H9 (cell line): ENCODE measurements at regions not wholly inside any gene's neighbourhood (a gene's known extent, or its start where the extent isn't known, plus 50 kb on each side); places are given as distances from the start of the nearest gene placed in this dataset.

ENCODE experiments used
- DNase-seq: peaks from one replicate; pipeline ENCODE4 v3.0.0-alpha.2; 2017
- H2AFZ ChIP-seq: one replicate; pipeline ENCODE4 v1.6.1; 2013; ENCODE audit warnings: mild to moderate bottlenecking, low read length, control low read depth, moderate library complexity
- H2AK5ac ChIP-seq: 2 replicates; pipeline ENCODE4 v1.6.1; 2013; ENCODE audit warnings: low read length, control low read depth, mixed read lengths; ENCODE audit not compliant: insufficient read length
- H2BK120ac ChIP-seq: one replicate; pipeline ENCODE4 v1.6.1; 2013; ENCODE audit warnings: low read depth, mild to moderate bottlenecking, low read length, control low read depth, inconsistent platforms; ENCODE audit not compliant: poor library complexity, severe bottlenecking
- H2BK12ac ChIP-seq: 2 replicates; pipeline ENCODE4 v1.6.1; 2013; ENCODE audit warnings: low read length, control low read depth, mixed read lengths, low read depth; ENCODE audit not compliant: insufficient read length
- H2BK15ac ChIP-seq: 2 replicates; pipeline ENCODE4 v1.6.1; 2013; ENCODE audit warnings: low read depth, low read length, control low read depth
- H2BK20ac ChIP-seq: one replicate; pipeline ENCODE4 v1.6.1; 2013; ENCODE audit warnings: low read depth, mild to moderate bottlenecking, low read length, control low read depth, inconsistent platforms; ENCODE audit not compliant: poor library complexity, severe bottlenecking
- H2BK5ac ChIP-seq: 2 replicates; pipeline ENCODE4 v1.6.1; 2013; ENCODE audit warnings: low read length, control low read depth, mixed read lengths; ENCODE audit not compliant: insufficient read length
- H3K14ac ChIP-seq: 2 replicates; pipeline ENCODE4 v1.6.1; 2013; ENCODE audit warnings: low read length, control low read depth; ENCODE audit not compliant: insufficient read depth
- H3K18ac ChIP-seq: 2 replicates; pipeline ENCODE4 v1.6.1; 2013; ENCODE audit warnings: low read depth, mild to moderate bottlenecking, mixed read lengths, low read length, control low read depth; ENCODE audit not compliant: insufficient read length
- H3K23ac ChIP-seq: 2 replicates; pipeline ENCODE4 v1.6.1; 2013; ENCODE audit warnings: low read length, control low read depth, mixed read lengths, low read depth; ENCODE audit not compliant: insufficient read length
- H3K23me2 ChIP-seq: 2 replicates; pipeline ENCODE4 v1.6.1; 2013; ENCODE audit warnings: low read depth, mild to moderate bottlenecking, mixed read lengths, low read length, control low read depth; ENCODE audit not compliant: insufficient read length, poor library complexity, severe bottlenecking
- H3K27ac ChIP-seq: 2 replicates; pipeline ENCODE4 v1.5.1; 2013; ENCODE audit warnings: low read length, control low read depth, mixed read lengths, low read depth; ENCODE audit not compliant: insufficient read length
- H3K27me3 ChIP-seq: 2 replicates; pipeline ENCODE4 v1.6.1; 2013; ENCODE audit warnings: low read length, control low read depth, inconsistent platforms; ENCODE audit not compliant: insufficient read depth
- H3K4ac ChIP-seq: 2 replicates; pipeline ENCODE4 v1.6.1; 2013; ENCODE audit warnings: low read depth, mild to moderate bottlenecking, control low read depth, inconsistent platforms, low read length, moderate library complexity
- H3K4me1 ChIP-seq: 2 replicates; pipeline ENCODE4 v1.6.1; 2013; ENCODE audit warnings: low read length, control low read depth, inconsistent platforms; ENCODE audit not compliant: insufficient read depth
- H3K4me2 ChIP-seq: 2 replicates; pipeline ENCODE4 v1.6.1; 2013; ENCODE audit warnings: low read length, control low read depth, mixed read lengths; ENCODE audit not compliant: insufficient read length, insufficient read depth
- H3K56ac ChIP-seq: 2 replicates; pipeline ENCODE4 v1.6.1; 2013; ENCODE audit warnings: low read depth, mild to moderate bottlenecking, mixed read lengths, low read length, control low read depth; ENCODE audit not compliant: insufficient read length
- H3K79me1 ChIP-seq: 2 replicates; pipeline ENCODE4 v1.6.1; 2013; ENCODE audit warnings: low read depth, mild to moderate bottlenecking, moderate library complexity, low read length, control low read depth, inconsistent platforms; ENCODE audit not compliant: insufficient read depth, poor library complexity, severe bottlenecking
- H3K79me2 ChIP-seq: 2 replicates; pipeline ENCODE4 v1.6.1; 2013; ENCODE audit warnings: low read length, control low read depth, inconsistent platforms; ENCODE audit not compliant: insufficient read depth
- H3K9ac ChIP-seq: 2 replicates; pipeline ENCODE4 v1.6.1; 2013; ENCODE audit warnings: low read length, control low read depth, mixed read lengths; ENCODE audit not compliant: insufficient read length; ENCODE audit errors: extremely low read depth
- H3K9me3 ChIP-seq: one replicate; pipeline ENCODE4 v1.6.1; 2013; ENCODE audit warnings: low read depth, low read length, inconsistent platforms; ENCODE audit not compliant: control insufficient read depth
- H3T11ph ChIP-seq: one replicate; pipeline ENCODE4 v1.6.1; 2013; ENCODE audit warnings: mild to moderate bottlenecking, low read length, control low read depth, inconsistent platforms
- H4K20me1 ChIP-seq: one replicate; pipeline ENCODE4 v1.6.1; 2013; ENCODE audit not compliant: control insufficient read depth, insufficient read length, insufficient read depth
- H4K5ac ChIP-seq: 2 replicates; pipeline ENCODE4 v1.6.1; 2013; ENCODE audit warnings: low read depth, mild to moderate bottlenecking, mixed read lengths, low read length, control low read depth; ENCODE audit not compliant: insufficient read length
- H4K8ac ChIP-seq: replicated peaks from 2 replicates; pipeline ENCODE4 v1.6.1; 2013; ENCODE audit warnings: low read length, control low read depth, mixed read lengths, low read depth; ENCODE audit not compliant: insufficient read length
- H4K91ac ChIP-seq: 2 replicates; pipeline ENCODE4 v1.6.1; 2013; ENCODE audit warnings: low read depth, mild to moderate bottlenecking, moderate library complexity, mixed read lengths, low read length, control low read depth; ENCODE audit not compliant: insufficient read length
- H3K27ac Mint-ChIP-seq, 3 experiments: 2 replicates in 2 of 3; 3 replicates in 1 of 3; pipeline ENCODE4 v1.8.0; 2020 to 2021; ENCODE audit warnings: mixed read lengths in 3 of 3, mild to moderate bottlenecking in 1 of 3, moderate library complexity in 1 of 3
- H3K27me3 Mint-ChIP-seq: 2 replicates; pipeline ENCODE4 v1.8.0; 2021; ENCODE audit warnings: low read depth, mild to moderate bottlenecking, moderate library complexity, mixed read lengths
- H3K36me3 Mint-ChIP-seq, 3 experiments: 2 replicates in 2 of 3; 3 replicates in 1 of 3; pipeline ENCODE4 v1.8.0; 2020 to 2021; ENCODE audit warnings: low read depth in 3 of 3, mixed read lengths in 3 of 3; ENCODE audit not compliant: insufficient read depth in 1 of 3
- H3K4me1 Mint-ChIP-seq, 2 experiments: 2 replicates each; pipeline ENCODE4 v1.8.0; 2020; ENCODE audit warnings: mixed read lengths in 2 of 2
- H3K4me3 Mint-ChIP-seq, 2 experiments: 2 replicates in 1 of 2; 3 replicates in 1 of 2; pipeline ENCODE4 v1.8.0; 2020 to 2021; ENCODE audit warnings: mild to moderate bottlenecking in 2 of 2, mixed read lengths in 2 of 2, moderate library complexity in 1 of 2
- H3K9me3 Mint-ChIP-seq, 2 experiments: 2 replicates in 1 of 2; 3 replicates in 1 of 2; pipeline ENCODE4 v1.8.0; 2020; ENCODE audit warnings: mild to moderate bottlenecking in 2 of 2, mixed read lengths in 2 of 2, moderate library complexity in 1 of 2
- WGBS: extraction: QIAGEN DNeasy Blood & Tissue Kit; methylation state at CpG from one replicate; pipeline ENCODE4 v1.1.7; 2013; ENCODE audit warnings: missing lambda C conversion rate, low lambda C conversion rate, mixed read lengths; ENCODE audit not compliant: insufficient read length; ENCODE audit errors: extremely low coverage; 5-methylcytosine and 5-hydroxymethylcytosine counted together
- TF ChIP-seq, protein P1 (sequence below): fragments of 200-600 bp; sonication (generic); conservative IDR thresholded peaks from 3 replicates; pipeline ENCODE4 v1.8.0; 2021; ENCODE audit warnings: antibody characterized with exemption, mild to moderate bottlenecking

DNA sequence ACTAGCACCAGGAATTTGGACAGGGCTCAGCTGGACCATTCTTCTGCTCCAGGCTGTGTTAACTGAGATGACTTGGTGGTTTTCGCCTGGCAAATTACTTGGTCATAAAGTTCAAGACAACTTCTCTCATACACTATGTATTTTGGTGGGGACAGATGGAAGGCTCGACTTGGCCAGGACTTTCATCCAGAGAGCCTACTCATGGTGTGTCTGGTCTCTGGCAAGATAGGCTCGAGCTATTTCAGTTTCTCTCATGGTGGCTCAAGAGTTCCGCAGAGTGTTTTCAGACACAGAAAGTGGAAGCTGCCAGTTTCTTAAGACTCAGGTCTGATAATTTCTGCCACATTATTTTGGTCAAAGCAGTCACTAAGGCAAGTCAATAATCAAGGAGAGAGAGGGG lies 135.6 kb downstream of the IRX2 start:
- Mint-ChIP-seq H3K36me3 (no peaks in the 10 kb centered on the region), H3K4me3 (no peak overlapping the region), H3K27me3 (peaks cover 4% of the 10 kb centered on the region), H3K9me3 (no peaks in the 10 kb centered on the region; a peak in 1 of 5 replicates), H3K4me1 (no peaks in the 10 kb centered on the region), H3K27ac (no peak overlapping the region)
- WGBS = no CpG with 5 or more reads among the region's 4 CpGs
- Histone ChIP-seq H3K9ac (no peak overlapping the region), H4K8ac (no peak overlapping the region), H3K14ac (no peak overlapping the region), H3K79me2 (no peaks in the 10 kb centered on the region), H2AK5ac (no peak overlapping the region), H2BK20ac (no peak overlapping the region), H3K23ac (no peak overlapping the region), H3K27me3 (no peaks in the 10 kb centered on the region), H3K4ac (no peak overlapping the region), H3K4me2 (no peak overlapping the region), H2BK5ac (no peak overlapping the region), H4K20me1 (no peaks in the 10 kb centered on the region), H3T11ph (no peak overlapping the region), H2BK12ac (no peak overlapping the region), H3K18ac (no peak overlapping the region), H2BK120ac (no peak overlapping the region), H3K79me1 (no peaks in the 10 kb centered on the region), H3K56ac (no peak overlapping the region), H3K9me3 (no peaks in the 10 kb centered on the region), H2AFZ (no peak overlapping the region), H4K91ac (no peak overlapping the region), H2BK15ac (no peak overlapping the region), H3K23me2 (no peaks in the 10 kb centered on the region), H3K4me1 (no peaks in the 10 kb centered on the region), H3K27ac (no peak overlapping the region), H4K5ac (no peak overlapping the region)
- TF ChIP-seq, protein P1, sequence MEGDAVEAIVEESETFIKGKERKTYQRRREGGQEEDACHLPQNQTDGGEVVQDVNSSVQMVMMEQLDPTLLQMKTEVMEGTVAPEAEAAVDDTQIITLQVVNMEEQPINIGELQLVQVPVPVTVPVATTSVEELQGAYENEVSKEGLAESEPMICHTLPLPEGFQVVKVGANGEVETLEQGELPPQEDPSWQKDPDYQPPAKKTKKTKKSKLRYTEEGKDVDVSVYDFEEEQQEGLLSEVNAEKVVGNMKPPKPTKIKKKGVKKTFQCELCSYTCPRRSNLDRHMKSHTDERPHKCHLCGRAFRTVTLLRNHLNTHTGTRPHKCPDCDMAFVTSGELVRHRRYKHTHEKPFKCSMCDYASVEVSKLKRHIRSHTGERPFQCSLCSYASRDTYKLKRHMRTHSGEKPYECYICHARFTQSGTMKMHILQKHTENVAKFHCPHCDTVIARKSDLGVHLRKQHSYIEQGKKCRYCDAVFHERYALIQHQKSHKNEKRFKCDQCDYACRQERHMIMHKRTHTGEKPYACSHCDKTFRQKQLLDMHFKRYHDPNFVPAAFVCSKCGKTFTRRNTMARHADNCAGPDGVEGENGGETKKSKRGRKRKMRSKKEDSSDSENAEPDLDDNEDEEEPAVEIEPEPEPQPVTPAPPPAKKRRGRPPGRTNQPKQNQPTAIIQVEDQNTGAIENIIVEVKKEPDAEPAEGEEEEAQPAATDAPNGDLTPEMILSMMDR = no peak
- no peak for DNase-seq
